RWPE2 (cell line): ENCODE measurements at regions not wholly inside any gene's neighbourhood (a gene's known extent, or its start where the extent isn't known, plus 50 kb on each side); places are given as distances from the start of the nearest gene placed in this dataset.

Experiments used
- ATAC-seq: fragments of 200-7000 bp; cut with Tn5 transposase; 3 replicates; pipeline ENCODE4 v1.9.1; 2021; ENCODE audit warnings: low read depth
- DNase-seq: peaks from one replicate; pipeline ENCODE4 v3.0.0-alpha.2; 2020; ENCODE audit warnings: low spot score
- H3K27ac ChIP-seq: fragments of 450-650 bp; 2 replicates; pipeline ENCODE4 v1.5.1; 2017; ENCODE audit warnings: mild to moderate bottlenecking; ENCODE audit not compliant: poor library complexity, severe bottlenecking
- H3K27me3 ChIP-seq: fragments of 250-450 bp; sonication (Bioruptor Pico); 2 replicates; pipeline ENCODE4 v1.5.1; 2021; ENCODE audit warnings: mild to moderate bottlenecking, moderate library complexity; ENCODE audit not compliant: insufficient read depth, poor library complexity, severe bottlenecking
- H3K36me3 ChIP-seq: fragments of 250-450 bp; sonication (Bioruptor Pico); 2 replicates; pipeline ENCODE4 v1.5.1; 2020; ENCODE audit warnings: low read depth, mild to moderate bottlenecking, moderate library complexity
- H3K4me1 ChIP-seq: fragments of 250-450 bp; sonication (Bioruptor Pico); 2 replicates; pipeline ENCODE4 v1.5.1; 2021; ENCODE audit warnings: mild to moderate bottlenecking, moderate library complexity; ENCODE audit not compliant: insufficient read depth, poor library complexity, severe bottlenecking
- H3K4me3 ChIP-seq: fragments of 250-450 bp; sonication (Bioruptor Pico); 2 replicates; pipeline ENCODE4 v1.5.1; 2021; ENCODE audit warnings: mild to moderate bottlenecking, moderate library complexity; ENCODE audit not compliant: severe bottlenecking
- H3K9me3 ChIP-seq: fragments of 250-450 bp; sonication (Bioruptor Pico); 2 replicates; pipeline ENCODE4 v1.5.1; 2021; ENCODE audit warnings: mild to moderate bottlenecking, moderate library complexity; ENCODE audit not compliant: severe bottlenecking
- TF ChIP-seq, protein P1 (sequence below): fragments of 450-650 bp; IDR thresholded peaks from one replicate; pipeline ENCODE4 v1.5.1; 2017; ENCODE audit warnings: mild to moderate bottlenecking, moderate library complexity; ENCODE audit not compliant: poor library complexity, severe bottlenecking

DNA sequence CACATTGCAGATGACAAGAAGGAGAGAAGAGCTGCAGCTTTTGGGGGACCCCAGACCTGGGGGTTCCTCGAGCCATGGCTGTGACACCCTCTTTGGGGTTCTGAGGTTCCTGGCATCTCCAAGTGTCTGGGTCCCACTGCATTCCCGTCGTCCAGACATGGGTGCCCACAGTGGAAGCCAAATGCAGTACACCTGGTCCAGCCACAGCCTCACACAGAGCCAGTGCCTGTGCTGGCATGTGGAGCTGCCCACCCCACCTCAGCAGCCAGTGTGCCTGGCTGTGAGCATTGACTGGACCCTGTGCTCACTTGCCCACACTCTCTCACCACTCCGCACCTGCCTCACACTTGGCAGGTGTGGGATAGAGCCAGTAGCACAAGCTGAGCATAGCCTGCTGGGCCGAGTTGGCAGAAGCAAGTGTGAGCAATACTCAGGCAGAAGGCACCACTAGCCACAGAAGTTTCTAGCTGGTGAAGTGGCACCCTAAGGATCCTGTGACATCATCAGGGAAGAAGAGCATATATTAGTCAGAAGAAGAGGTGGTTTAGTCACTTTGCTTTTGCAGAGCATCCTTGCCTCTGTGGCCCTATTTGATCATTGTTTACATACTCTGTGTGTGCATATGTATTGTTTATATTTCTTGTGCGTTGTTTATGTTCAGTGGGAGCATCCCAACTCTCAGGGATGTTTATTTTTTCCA, 65.0 kb upstream of the MAGEB2 start:
- no peaks in the 10 kb centered on the region for H3K27me3 ChIP-seq
- no peak overlapping the region for H3K4me3 ChIP-seq
- ATAC-seq (no peak), DNase-seq (no peak)
- no peaks in the 10 kb centered on the region for H3K9me3 ChIP-seq
- TF ChIP-seq, protein P1, sequence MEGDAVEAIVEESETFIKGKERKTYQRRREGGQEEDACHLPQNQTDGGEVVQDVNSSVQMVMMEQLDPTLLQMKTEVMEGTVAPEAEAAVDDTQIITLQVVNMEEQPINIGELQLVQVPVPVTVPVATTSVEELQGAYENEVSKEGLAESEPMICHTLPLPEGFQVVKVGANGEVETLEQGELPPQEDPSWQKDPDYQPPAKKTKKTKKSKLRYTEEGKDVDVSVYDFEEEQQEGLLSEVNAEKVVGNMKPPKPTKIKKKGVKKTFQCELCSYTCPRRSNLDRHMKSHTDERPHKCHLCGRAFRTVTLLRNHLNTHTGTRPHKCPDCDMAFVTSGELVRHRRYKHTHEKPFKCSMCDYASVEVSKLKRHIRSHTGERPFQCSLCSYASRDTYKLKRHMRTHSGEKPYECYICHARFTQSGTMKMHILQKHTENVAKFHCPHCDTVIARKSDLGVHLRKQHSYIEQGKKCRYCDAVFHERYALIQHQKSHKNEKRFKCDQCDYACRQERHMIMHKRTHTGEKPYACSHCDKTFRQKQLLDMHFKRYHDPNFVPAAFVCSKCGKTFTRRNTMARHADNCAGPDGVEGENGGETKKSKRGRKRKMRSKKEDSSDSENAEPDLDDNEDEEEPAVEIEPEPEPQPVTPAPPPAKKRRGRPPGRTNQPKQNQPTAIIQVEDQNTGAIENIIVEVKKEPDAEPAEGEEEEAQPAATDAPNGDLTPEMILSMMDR, result no peak
- H3K4me1 ChIP-seq, result no peaks in the 10 kb centered on the region
- no peak overlapping the region for H3K27ac ChIP-seq
- H3K36me3 ChIP-seq, result no peaks in the 10 kb centered on the region

DNA sequence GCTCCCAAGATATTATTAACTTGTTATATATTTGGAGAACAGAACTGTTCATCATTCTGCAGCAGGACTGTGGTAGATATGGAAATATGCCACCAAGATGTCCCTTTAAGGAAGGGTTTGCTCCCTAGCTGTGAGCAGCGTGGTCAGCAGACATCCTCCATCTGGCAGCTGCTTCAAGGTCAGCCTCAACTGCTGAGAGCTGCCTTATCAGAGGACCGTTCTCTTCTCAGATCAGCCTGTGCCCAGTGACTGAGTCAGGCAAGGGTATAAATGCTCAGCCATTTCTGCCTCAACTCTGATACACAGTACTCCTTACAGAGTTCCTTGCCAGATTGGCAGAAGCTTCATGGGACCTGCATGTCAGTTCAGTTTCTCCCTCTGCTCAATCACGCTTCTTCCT, 63.4 kb upstream of the MAGEB2 start:
- Histone ChIP-seq H3K4me1 (no peaks in the 10 kb centered on the region), H3K27me3 (no peaks in the 10 kb centered on the region), H3K36me3 (no peaks in the 10 kb centered on the region), H3K4me3 (no peak overlapping the region), H3K27ac (no peak overlapping the region), H3K9me3 (no peaks in the 10 kb centered on the region)
- DNase-seq, result no peak
- TF ChIP-seq, protein P1, result no peak
- ATAC-seq, result no peak

DNA sequence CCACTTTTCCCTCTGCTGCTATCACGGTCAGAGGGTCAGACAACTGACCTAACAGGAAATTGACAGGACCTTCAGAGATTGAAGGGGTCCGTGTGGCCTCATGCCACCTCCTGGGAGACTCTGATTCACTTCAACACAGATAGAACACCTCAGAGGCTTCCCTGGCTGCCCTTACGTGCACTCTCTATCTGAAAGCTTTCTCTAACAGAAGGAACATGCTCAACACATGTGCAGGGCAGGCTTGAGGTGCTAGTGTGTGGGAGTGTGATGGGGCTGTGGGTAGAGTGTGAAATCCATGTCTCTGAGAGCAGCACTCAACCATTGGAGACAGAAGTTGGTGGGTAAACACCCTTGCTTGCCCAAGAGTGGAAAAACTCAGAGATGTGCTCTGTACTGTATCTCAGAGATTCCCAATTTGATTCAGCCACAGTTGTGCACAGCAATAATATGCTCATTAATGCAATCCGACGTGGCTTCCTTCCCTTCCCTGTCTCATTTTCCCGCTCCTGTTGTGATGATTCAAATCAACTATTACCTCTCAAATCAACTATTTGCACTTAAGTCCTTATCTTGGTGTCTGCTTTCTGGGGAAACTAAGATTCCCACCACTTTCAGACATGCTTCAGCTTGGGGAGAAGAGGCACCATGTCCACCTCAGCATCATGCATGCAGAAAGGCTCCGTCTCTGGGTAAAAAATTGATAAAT, 62.0 kb upstream of the MAGEB2 start:
- DNase-seq, result no peak
- TF ChIP-seq, protein P1, result no peak
- H3K27ac ChIP-seq, result no peak overlapping the region
- no peaks in the 10 kb centered on the region for H3K27me3 ChIP-seq
- no peak overlapping the region for H3K4me3 ChIP-seq
- H3K36me3 ChIP-seq, result no peaks in the 10 kb centered on the region
- ATAC-seq, result no peak
- no peaks in the 10 kb centered on the region for H3K4me1 ChIP-seq
- H3K9me3 ChIP-seq, result no peaks in the 10 kb centered on the region

DNA sequence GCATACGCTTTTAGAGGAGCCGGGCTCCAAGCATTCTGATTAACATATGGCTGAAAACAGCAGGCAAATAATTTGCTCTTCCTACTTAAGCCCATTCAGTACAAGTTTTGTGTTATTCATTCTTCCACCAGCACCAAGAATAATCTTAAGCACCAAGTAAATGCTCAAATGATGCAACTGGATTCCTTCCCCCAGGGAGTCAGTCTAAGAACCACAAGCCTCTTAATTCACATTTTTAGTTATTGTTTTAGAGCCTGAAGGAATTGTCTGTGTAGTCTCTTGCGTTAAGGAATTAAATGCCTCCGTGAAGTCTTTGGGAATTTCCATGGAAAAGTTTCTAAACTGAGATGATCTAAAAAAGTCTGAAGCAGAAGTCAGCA, 61.5 kb upstream of the MAGEB2 start:
- Histone ChIP-seq H3K4me3 (no peak overlapping the region), H3K27me3 (no peaks in the 10 kb centered on the region), H3K4me1 (no peaks in the 10 kb centered on the region), H3K9me3 (no peaks in the 10 kb centered on the region), H3K27ac (no peak overlapping the region), H3K36me3 (no peaks in the 10 kb centered on the region)
- TF ChIP-seq, protein P1, result no peak
- DNase-seq (no peak), ATAC-seq (no peak)

DNA sequence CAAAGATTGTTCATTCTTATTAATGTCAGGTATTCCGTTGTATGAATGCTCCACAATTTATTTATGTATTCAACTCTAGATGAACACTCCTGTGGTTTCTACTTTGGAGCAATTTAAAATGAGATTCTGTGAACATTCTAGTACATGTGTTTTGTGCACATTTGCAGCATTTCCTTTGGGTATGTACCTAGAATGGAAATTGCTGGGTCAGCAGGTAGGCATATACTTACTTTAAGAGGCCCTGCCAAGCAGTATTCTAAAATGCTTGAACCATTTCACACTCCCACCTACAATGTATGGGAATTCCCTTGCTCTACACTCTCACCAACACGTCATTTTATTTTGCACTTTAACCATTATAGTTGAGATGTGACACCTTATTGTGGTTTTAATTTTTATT, 59.4 kb upstream of the MAGEB2 start:
- no peak overlapping the region for H3K4me3 ChIP-seq
- no peak overlapping the region for H3K27ac ChIP-seq
- ATAC-seq (no peak), DNase-seq (no peak)
- H3K9me3 ChIP-seq, result no peaks in the 10 kb centered on the region
- H3K36me3 ChIP-seq, result no peaks in the 10 kb centered on the region
- no peaks in the 10 kb centered on the region for H3K27me3 ChIP-seq
- H3K4me1 ChIP-seq, result no peaks in the 10 kb centered on the region
- TF ChIP-seq, protein P1, result no peak
